ENCODE measurements at regions not wholly inside any gene's neighbourhood (a gene's known extent, or its start where the extent isn't known, plus 50 kb on each side); places are given as distances from the start of the nearest gene placed in this dataset.
"Not testable (repeated sequence)": the region's sequence is repeated elsewhere in the genome, so short reads cannot be mapped to it uniquely, and the experiment has no call there.

GRCh38 chr6:144395826-144396225 is 110.7 kb downstream of the UTRN start:
- DNase-seq = no peak

DNA sequence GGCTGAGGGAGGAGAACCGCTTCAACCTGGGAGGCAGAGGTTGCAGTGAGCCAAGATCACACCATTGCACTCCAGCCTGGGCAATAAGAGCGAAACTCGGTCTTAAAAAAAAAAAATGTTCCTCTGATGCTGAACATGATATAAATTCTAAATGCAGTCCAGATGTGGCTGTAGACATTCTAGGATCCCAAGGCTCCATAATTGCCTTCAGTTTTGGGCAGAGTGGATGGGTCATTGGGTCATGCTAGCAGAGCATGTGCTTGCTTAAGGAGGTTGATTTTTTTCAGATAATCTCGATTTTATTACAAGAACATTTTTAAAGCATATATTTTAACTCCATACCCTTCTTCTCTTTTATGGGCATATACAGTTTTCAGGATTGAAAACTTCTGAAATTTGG is 112.0 kb downstream of the UTRN start:
- no peak for DNase-seq

- no peak for DNase-seq
These were observed 115.2 kb downstream of the UTRN start for GRCh38 chr6:144400321-144400720.

GRCh38 chr6:144401736-144402733 is 116.9 kb downstream of the UTRN start:
- no peak for DNase-seq

DNA sequence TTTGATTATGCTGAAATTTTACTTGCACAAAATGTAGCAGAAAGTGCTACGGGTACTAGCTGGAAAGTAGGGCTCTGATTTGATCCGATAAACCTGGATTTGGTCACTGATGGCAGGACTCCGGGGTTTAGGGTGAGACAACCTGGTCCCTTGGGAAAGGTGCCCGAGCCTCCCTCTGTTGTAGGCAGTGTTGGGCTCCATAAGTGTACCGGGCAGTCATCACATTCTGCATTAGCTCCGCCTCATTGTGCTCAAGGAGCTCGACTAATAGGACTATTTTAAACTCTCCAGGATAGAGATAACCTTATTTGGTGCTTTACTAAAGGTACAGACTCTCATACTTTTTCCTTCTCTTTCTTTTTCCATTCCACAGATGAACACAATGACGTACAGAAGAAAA is 117.6 kb downstream of the UTRN start:
- no peak for DNase-seq

DNA sequence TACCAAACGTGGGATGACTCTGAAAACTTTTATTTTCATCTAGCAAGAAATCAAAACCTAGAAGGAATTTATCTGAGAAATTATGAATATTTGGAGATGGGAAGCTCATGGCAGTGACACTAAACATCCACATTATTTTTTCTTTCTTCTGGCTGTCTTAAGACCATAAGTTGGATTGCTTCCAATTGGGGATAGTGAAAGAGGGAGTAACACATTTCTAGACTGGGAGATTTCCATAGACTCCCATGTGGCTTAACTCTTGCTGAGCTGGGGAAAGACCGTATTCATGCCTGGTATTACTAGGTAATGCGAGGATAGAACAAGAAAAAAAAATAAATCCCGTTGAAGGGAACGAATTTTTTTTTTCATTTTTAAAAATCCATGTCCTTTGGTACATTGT is 120.0 kb downstream of the UTRN start:
- no peak for DNase-seq

DNA sequence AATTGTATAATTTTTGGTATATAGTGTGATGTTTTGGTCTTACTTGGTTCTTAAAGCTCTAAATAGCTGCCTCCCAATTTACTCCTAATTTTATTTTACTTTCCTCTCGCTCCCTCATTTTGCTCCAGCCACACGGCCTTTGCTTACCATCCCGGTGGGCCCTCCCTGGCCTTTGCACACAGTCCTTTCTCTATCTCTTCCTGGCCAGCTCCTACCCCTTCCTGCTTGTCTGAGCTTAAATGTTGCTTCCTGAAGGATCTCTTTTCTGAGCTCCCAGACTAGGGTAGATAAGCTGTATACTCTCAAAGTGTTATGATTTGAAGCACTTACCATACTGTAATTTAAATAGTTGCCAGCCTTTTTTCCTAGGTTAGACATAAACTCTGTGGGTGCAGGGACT is 121.7 kb downstream of the UTRN start:
- DNase-seq = no peak

DNA sequence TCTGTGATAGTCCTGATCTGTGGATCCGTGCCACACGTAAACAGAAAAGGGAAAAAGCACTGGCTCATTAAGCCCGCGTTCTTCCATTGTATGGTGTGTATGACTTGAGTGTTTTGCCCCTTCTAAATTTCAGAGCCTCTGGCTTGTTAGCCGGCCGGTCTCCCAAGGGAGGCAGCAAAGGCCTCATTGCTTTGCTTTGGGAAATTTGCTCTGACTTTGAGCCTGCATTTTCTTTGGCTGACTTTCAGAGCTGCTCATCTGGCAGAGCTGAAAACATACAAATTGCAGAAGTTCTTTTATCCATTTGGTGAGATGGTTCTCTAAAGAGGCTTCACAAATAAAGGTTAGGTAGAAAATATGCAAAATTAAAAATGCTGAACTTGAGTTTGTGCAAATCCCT is 123.0 kb downstream of the UTRN start:
- DNase-seq = peak; percentile 68

DNA sequence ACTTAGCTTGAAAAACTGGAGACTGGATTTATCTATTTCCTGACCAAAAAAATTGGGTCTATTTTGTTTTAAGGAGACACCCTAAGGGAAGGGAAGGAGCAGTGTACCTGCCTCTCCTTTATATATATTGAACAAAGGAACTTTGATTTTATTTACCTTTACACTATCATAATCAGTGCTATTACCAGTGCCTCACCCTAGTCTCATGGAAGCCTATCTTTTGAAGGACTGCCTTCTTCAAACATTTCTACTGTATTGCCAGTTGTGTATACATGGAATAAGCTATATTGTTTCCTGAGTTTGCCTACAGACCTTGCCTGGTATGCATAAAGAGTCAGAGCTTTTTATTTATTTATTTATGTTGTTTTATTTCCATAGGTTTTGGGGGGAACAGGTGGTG is 124.9 kb downstream of the UTRN start:
- no peak for DNase-seq

DNA sequence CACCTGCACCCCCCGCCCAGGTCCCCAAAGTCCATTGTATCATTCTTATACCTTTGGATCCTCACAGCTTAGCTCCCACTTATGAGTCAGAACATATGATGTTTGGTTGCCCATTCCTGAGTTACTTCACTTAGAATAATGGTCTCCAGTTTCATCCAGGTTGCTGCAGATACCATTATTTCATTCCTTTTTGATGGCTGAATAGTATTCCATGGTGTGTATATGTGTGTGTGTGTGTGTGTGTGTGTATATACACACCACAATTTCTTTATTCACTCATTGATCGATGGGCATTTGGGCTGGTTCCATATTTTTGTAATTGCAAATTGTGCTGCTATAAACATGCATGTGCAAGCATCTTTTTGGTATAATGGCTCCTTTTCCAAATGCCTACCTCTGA is 125.4 kb downstream of the UTRN start:
- not testable (repeated sequence) for DNase-seq

DNA sequence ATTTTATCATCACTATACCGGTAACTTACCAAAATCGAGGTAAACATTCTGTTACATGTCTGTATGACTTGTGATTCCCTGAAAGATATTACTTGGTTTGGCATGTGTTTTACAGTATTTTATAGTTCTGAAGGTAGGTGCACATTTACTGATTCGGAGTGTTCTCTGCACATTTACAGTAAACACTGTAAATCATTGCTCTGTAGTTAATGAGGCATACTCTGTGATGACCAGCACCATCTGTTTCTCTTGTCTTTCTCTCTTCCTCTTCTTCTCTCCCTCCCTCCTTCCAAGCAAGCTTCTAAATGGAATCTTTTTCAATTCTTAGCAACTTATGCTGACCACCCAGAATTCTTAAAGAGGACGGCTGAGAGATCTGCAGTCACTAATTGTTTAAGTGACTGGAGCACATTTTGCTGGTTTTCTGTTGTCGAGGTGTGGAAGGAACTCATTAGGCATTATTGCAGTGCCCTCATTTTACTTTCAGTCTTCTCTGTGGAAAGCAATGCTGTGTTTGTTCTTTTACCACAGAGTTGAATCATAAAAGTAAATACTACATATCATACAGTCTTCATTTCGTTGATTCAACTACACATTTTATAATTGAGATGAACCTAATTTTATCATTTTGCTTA is 126.5 kb downstream of the UTRN start:
- DNase-seq = no peak

DNA sequence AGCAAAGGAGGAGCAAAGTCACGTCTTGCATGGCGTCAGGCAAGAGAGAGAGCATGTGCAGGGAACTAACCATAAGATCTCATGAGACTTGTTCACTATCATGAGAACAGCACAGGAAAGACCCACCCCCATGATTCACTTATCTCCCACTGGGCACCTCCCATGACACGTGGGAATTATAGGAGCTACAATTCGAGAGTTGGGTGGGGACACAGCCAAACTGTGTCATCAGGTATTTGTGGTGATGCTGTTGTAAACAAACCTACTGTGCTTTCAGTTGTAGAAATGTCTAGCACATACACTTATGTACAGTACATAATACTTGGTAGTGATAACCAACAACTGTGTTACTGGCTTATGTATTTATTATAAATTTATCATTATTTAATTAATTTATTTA is 128.3 kb downstream of the UTRN start:
- DNase-seq = peak; percentile 55

GRCh38 chr6:144415014-144415413 is 129.9 kb downstream of the UTRN start:
- peak; percentile 85 for DNase-seq

- DNase-seq = peak; percentile 63
These were observed 130.7 kb downstream of the UTRN start for GRCh38 chr6:144415835-144416237.

GRCh38 chr6:144416244-144416643 is 131.1 kb downstream of the UTRN start:
- no peak for DNase-seq

DNA sequence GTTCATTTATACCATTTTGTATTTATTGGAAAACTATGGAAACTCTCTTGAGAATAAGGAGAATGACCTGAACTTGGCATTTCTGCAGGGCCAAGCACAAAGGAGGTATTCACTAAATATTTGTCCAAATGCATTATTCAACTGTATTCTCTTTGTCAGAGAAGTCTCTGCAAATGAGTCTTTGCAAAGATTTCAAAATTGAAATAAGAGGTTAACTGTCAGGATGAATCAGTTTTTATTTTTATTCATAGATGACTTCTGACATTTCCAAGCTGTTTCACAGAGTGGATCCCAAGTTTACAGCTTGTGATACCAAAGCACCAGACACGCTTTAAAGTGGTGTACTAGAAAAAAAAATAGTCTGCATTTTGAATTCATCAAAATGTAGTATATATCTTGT is 131.6 kb downstream of the UTRN start:
- DNase-seq = no peak

DNA sequence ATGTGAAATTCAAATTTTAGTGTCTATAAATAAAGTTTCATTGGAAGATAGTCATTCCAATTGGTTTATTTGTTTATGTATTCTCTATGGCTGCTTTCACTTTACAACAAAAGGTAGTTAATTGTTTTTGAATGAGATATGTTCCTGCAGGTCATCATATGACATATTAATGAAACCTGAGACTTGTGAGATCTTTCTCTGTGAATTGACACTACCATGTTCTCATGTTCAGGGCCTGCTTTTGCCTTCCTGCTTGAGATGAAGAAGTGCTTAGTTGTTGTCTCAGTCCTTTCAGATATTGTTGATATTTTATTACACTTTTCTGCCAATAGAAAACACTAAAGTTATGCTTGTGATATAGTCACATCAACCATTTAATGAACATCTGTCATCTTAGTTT is 132.5 kb downstream of the UTRN start:
- DNase-seq = no peak

GRCh38 chr6:144418959-144419545 is 133.9 kb downstream of the UTRN start:
- DNase-seq = no peak

- no peak for DNase-seq
These were observed 138.0 kb downstream of the UTRN start for GRCh38 chr6:144423167-144423566.

GRCh38 chr6:144429753-144430152 is 144.6 kb downstream of the UTRN start:
- DNase-seq = no peak

DNA sequence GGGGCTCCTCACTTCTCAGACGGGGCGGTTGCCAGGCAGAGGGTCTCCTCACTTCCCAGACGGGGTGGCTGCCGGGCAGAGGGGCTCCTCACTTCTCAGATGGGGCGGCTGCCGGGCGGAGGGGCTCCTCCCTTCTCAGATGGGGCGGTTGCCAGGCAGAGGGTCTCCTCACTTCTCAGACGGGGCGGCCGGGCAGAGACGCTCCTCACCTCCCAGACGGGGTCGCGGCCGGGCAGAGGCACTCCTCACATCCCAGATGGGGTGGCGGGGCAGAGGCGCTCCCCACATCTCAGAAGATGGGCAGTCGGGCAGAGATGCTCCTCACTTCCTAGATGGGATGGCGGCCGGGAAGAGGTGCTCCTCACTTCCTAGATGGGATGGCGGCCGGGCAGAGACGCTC is 148.3 kb downstream of the UTRN start:
- not testable (repeated sequence) for DNase-seq

GRCh38 chr6:144434308-144434990 is 149.3 kb downstream of the UTRN start:
- DNase-seq = peak; percentile 87

All from fibroblast of skin of back (primary cell).